Cerebellar cortex (tissue), 1 donor: ENCODE measurements at regions not wholly inside any gene's neighbourhood (a gene's known extent, or its start where the extent isn't known, plus 50 kb on each side); places are given as distances from the start of the nearest gene placed in this dataset.
"Not testable (repeated sequence)": the region's sequence is repeated elsewhere in the genome, so short reads cannot be mapped to it uniquely, and the experiment has no call there.

Experiments
- DNase-seq: peaks from one replicate; pipeline ENCODE4 v3.0.0-alpha.2; 2015; ENCODE audit warnings: low spot score

- DNase-seq = no peak
Observed at GRCh38 chr2:72031346-72032110, 116.1 kb downstream of the CYP26B1 start.

GRCh38 chr2:72028996-72029395 is 118.7 kb downstream of the CYP26B1 start:
- no peak for DNase-seq

- DNase-seq = no peak
Observed at GRCh38 chr2:72028351-72028995, 119.2 kb downstream of the CYP26B1 start.

- DNase-seq = no peak
Observed at GRCh38 chr2:72027426-72028161, 120.1 kb downstream of the CYP26B1 start.

- DNase-seq = no peak
Observed at GRCh38 chr2:72026819-72027425, 120.7 kb downstream of the CYP26B1 start.

- no peak for DNase-seq
Observed at GRCh38 chr2:72024451-72025175, 123.0 kb downstream of the CYP26B1 start.

- DNase-seq = no peak
Observed at GRCh38 chr2:72023678-72024390, 123.8 kb downstream of the CYP26B1 start.

- DNase-seq = not testable (repeated sequence)
Observed at GRCh38 chr2:72021371-72021770, 126.3 kb downstream of the CYP26B1 start.

GRCh38 chr2:72015266-72015665 is 132.4 kb downstream of the CYP26B1 start:
- no peak for DNase-seq

GRCh38 chr2:72014831-72015230 is 132.8 kb downstream of the CYP26B1 start:
- DNase-seq = no peak

GRCh38 chr2:72013726-72014125 is 133.9 kb downstream of the CYP26B1 start:
- DNase-seq = no peak

GRCh38 chr2:72012886-72013574 is 134.6 kb downstream of the CYP26B1 start:
- DNase-seq = peak; percentile 95

- DNase-seq = no peak
Observed at GRCh38 chr2:72011791-72012190, 135.9 kb downstream of the CYP26B1 start.

- no peak for DNase-seq
Observed at GRCh38 chr2:72011370-72011689, 136.3 kb downstream of the CYP26B1 start.

GRCh38 chr2:72010647-72011369 is 136.9 kb downstream of the CYP26B1 start:
- no peak for DNase-seq

GRCh38 chr2:72008608-72009007 is 139.1 kb downstream of the CYP26B1 start:
- DNase-seq = no peak

GRCh38 chr2:72007402-72007801 is 140.3 kb downstream of the CYP26B1 start:
- no peak for DNase-seq

GRCh38 chr2:72006188-72006736 is 141.4 kb downstream of the CYP26B1 start:
- DNase-seq = no peak

GRCh38 chr2:72004976-72005375 is 142.7 kb downstream of the CYP26B1 start:
- DNase-seq = no peak
